Islet precursor cell (in vitro differentiated cells): ENCODE measurements at regions not wholly inside any gene's neighbourhood (a gene's known extent, or its start where the extent isn't known, plus 50 kb on each side); places are given as distances from the start of the nearest gene placed in this dataset.
A peak's percentile ranks its signal among the peaks of the same experiment; 100 is the strongest.

ENCODE experiments used
- DNase-seq: peaks from one replicate; pipeline ENCODE4 v3.0.0-alpha.2; 2018

DNA sequence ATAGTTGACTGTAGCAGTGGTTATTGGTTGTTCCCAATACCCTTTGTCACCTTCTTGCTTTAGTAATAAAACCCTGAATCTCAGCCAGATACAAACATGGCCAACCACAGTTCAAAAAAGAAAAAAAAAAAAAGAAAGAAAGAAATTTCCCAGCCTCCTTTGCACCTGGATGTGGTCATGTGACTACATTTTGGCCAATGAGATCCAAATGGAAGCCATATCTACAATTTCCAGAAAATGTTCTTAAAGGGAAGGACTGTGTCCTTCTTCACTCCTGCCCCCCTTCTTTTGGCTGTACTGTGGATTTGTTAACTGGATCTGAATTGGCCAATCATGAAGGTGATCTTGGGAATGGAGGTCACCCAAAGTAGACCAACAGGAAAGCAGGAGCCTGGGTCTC, 141.9 kb downstream of the SOX9 start:
- no peak for DNase-seq

GRCh38 chr17:72264682-72265405, 144.0 kb downstream of the SOX9 start:
- no peak for DNase-seq

GRCh38 chr17:72266112-72266775, 145.4 kb downstream of the SOX9 start:
- DNase-seq: no peak

DNA sequence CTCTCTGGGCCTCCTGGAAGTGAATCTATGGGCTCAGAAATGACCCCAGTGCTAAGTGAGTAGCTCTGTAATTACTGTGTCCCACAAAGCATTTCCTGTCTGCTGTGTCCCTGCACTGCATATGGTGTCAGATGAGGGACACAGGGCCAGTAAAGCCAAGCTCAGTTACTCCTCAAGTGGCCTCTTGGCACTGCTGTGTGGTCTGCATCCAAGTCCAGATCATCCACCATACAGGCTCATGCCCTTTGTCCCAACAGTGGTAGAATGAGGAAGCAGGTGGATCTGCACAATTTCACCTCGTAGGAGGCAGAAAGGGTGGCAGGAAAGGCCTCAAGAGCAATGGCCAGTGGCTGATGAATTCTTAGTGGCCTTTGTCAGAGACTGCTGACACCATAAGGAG, 146.8 kb downstream of the SOX9 start:
- DNase-seq: no peak

DNA sequence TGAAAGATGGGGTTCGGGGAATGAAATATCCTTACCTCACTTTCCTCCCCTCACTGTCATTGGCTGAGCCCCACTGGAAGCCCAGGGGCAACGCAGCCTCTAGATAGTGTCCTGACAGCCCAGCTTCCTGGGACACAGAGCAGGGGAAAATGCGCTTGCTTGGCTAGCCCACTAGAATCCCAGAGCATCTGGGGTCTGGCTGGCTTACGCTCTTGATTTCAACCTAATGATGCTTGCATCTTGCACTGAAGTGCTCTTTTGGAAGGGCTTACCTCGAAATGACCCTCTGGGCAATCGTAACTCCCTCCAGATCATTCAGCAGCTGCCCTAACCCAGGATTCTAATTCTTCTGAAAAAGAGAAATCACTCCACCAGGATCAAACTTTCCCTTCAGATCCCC, 147.6 kb downstream of the SOX9 start:
- no peak for DNase-seq

GRCh38 chr17:72270273-72270924, 149.6 kb downstream of the SOX9 start:
- no peak for DNase-seq

GRCh38 chr17:72271603-72272002, 150.8 kb downstream of the SOX9 start:
- no peak for DNase-seq

DNA sequence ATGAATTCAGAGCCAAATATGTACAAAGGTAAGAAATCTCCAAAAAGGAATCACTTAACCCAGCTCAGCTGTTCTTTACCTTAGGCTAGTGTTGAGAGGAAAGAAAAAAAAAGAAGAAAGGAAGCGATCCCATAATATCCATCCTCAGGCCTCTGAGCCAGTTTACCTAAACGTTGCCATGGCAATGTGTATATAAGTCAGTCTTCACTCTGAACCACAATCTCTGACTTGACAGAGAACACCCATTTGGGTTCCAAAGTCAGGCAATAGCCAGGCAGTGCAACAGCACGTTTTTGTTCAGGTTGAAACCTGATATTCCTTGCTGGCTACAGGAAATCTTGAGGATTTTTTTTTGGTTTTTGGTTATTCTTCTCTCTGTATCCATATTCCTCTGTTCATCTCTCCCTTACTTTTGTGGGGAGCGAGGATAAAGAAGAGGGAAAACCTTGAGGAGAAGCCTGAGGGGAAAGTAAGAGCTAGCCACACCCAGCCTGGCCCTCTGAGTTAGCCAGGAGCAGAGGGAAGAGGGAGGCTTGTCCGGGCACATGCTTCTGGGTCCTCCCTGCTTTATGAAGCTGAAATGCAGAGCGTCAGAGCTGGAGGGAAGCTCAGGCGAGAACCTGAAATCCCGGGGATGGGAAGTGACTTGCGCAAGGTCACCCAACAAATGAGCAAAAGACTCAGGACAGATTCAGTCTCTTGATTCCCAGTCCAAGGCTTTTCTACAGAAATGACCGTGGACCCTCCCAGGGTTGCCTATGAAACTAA, 152.7 kb downstream of the SOX9 start:
- DNase-seq: no peak

GRCh38 chr17:72274614-72275013, 153.8 kb downstream of the SOX9 start:
- no peak for DNase-seq

DNA sequence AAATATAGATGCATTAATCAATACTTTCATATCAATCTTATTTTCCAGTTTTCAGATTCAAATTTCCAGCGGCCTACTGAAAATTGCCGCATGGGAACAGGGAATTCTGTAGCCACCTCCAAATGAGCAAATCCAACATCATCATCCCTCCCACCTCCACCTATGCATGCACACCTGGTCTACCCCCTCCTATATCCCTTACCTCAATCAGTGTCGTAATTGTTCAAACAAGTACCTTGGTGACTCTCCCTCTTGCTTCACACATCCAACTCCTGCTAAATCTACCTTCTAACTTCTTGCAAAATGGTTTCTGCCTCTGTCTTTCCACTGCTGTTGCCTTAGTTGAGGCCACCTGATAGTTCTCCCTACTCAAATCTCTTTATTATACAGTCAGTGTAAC, 160.1 kb downstream of the SOX9 start:
- no peak for DNase-seq

GRCh38 chr17:72282439-72283029, 161.7 kb downstream of the SOX9 start:
- DNase-seq: no peak

- no peak for DNase-seq
Observed at GRCh38 chr17:72284806-72285205, 164.0 kb downstream of the SOX9 start.

DNA sequence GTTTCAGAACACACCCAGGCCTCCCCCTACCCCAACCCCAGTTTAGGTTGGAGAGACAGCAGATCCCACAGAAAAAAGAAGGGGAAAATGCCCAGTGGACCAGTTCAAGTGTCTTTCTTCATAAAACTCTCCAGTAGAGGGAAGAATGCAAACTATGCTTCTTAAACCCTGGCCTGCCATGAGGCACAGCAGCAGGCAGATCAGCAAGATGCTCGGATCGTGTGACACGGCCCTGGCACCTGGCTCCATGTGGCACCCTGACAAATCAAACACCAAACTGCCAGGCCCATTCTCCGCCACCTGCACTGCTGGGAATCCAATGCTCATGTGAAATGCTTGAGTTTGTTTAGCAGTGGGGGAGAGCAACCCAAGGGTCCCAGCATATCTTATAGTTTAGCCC, 166.8 kb downstream of the SOX9 start:
- DNase-seq: no peak

- no peak for DNase-seq
Observed at GRCh38 chr17:72294487-72294893, 173.7 kb downstream of the SOX9 start.

DNA sequence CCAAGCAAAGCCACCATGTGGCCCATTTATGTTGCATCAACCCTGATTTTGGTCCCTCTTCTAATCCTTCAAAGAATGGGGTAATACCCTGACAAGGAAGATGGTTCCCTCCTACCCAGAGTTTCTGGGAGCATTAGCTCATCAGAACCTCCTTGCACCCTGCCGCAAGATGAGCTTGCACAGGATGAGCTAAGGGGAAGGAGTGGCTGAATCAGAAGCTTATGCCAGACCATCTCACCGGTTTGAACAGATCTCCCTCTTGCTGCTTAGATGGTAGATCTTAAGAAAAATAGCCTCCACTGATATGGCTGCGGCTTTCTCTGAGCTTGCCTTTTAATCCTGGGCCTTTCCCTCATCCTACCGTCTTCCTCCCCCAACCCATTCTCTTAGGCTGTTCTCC, 175.1 kb downstream of the SOX9 start:
- DNase-seq: no peak

GRCh38 chr17:72296456-72296855, 175.6 kb downstream of the SOX9 start:
- DNase-seq: no peak

GRCh38 chr17:72297326-72298115, 176.7 kb downstream of the SOX9 start:
- DNase-seq: peak; percentile 79

DNA sequence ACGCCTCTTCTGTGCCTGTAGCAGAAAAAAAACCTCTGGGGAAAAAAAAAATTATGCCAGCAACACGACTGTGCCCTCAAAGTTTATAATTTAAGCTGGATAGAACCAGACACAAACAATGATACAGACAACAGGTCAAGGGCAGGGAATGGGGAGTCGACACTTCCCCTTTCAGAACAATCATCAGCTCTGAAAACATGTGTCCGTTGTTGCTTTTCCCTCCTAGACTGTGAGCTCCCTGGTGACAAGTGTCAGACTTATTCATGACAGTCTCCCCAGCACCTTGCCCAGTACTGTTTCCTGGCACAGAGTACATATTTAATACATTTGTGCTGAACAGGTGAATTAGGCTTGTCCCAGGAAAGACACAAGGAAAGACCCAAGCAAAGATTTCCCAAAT, 178.3 kb downstream of the SOX9 start:
- DNase-seq: no peak

DNA sequence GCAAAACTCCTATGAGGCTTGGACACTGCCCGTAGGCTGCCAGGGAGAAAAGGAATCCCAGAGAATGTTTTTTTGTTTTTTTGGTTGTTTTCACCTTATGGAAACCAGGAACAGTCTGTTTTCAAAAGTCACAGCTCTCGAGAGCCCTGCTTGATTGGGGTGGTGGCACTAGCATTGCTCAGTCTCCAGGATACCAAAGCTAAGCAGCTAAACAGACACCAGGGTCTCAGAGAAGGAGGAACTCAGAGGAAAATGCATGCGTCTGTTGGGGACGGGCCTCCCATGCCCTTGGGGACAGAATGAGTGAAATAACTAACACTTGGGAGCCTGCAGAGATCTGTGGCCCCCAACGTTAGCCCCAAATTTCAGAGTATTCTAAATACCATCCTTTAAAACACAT, 178.8 kb downstream of the SOX9 start:
- DNase-seq: no peak

DNA sequence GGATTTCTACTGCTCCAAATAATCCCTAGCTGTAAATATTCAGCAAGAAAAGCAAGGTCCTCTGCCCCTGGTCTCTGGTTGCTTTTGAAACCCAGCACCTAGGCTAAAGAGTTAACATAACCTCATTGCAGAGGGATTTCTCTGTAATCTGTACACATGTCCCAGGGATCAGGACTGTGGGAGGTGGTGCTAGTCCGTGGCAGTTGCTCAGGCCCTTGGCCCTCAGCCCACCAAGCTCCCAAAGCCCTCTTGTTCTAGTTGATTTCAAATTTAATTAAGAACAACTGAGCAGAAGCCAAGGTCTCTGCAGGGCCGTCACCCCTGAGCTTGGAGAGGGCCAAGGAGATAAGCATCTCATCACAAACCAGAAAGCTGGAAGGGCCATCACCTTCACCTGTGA, 181.1 kb downstream of the SOX9 start:
- no peak for DNase-seq

- no peak for DNase-seq
Observed at GRCh38 chr17:72302735-72303134, 181.9 kb downstream of the SOX9 start.
